NT2/D1 (cell line): ENCODE measurements at regions not wholly inside any gene's neighbourhood (a gene's known extent, or its start where the extent isn't known, plus 50 kb on each side); places are given as distances from the start of the nearest gene placed in this dataset.

ENCODE experiments used
- YY1 ChIP-seq: IDR thresholded peaks from 2 replicates; pipeline ENCODE4 v1.6.1; 2011; ENCODE audit not compliant: insufficient read length, insufficient read depth
- ZNF274 ChIP-seq: IDR thresholded peaks from 2 replicates; pipeline ENCODE4 v1.6.1; 2011; ENCODE audit warnings: mild to moderate bottlenecking, low read depth, low read length

GRCh38 chr1:68720476-68720875, 223.6 kb upstream of the DEPDC1 start:
- TF ChIP-seq ZNF274 (no peak), YY1 (no peak)
